ENCODE measurements at regions not wholly inside any gene's neighbourhood (a gene's known extent, or its start where the extent isn't known, plus 50 kb on each side); places are given as distances from the start of the nearest gene placed in this dataset.

DNA sequence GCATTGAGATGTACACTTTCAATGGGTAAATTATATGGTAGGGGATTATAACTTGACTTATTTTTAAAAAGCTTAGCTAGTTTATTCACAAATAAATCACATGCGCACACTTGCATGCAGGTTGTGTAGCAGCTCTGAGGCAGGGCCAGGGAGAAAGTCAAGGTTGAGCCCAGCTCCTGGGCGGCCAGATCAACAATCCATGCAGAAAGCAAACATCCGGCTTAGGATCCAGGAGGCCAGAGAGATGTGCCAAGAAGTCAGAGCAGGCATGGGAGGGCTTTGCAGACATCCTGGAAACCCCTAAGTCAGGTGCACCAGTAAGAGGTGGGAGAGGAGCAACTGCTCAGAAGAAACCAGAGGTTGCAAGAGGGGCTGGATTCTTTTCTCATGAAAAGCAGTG lies 186.5 kb downstream of the AXIN2 start:
- FAIRE-seq: no peak
- no peak for DNase-seq (ENCODE audit: low spot score in 2 of 2)

DNA sequence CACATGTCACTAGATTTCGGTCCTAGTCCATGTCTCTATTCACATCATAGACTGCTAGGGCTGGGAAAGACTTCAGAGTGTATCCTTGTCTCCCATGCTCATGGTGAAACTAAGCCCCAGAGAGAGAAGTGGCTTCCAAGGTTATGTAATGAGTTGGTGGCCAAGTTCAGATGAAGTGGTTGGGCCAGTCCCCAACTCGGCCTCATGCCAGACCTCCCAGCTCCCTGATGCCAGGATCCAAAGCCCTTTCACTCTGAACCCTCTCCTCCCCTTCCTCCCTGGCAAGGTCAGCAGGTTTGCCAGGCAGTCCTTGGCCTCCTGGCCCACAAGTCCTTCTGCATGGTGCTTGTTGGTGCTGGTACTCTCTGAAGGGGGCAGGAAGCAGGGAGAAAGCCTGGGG lies 189.7 kb downstream of the AXIN2 start:
- no peak for FAIRE-seq
- no peak for DNase-seq (ENCODE audit: low spot score in 2 of 2)

GRCh38 chr17:65370669-65371131 lies 190.7 kb downstream of the AXIN2 start:
- FAIRE-seq: no peak

GRCh38 chr17:65368341-65368740 lies 193.1 kb downstream of the AXIN2 start:
- DNase-seq (ENCODE audit: low spot score in 2 of 2): no peak
- no peak for FAIRE-seq

More at GRCh38 chr17:65370669-65371131, 190.7 kb downstream of the AXIN2 start:
- DNase-seq (ENCODE audit: low spot score in 2 of 2): peak in 1 of 2 donors; percentile 25

DNA sequence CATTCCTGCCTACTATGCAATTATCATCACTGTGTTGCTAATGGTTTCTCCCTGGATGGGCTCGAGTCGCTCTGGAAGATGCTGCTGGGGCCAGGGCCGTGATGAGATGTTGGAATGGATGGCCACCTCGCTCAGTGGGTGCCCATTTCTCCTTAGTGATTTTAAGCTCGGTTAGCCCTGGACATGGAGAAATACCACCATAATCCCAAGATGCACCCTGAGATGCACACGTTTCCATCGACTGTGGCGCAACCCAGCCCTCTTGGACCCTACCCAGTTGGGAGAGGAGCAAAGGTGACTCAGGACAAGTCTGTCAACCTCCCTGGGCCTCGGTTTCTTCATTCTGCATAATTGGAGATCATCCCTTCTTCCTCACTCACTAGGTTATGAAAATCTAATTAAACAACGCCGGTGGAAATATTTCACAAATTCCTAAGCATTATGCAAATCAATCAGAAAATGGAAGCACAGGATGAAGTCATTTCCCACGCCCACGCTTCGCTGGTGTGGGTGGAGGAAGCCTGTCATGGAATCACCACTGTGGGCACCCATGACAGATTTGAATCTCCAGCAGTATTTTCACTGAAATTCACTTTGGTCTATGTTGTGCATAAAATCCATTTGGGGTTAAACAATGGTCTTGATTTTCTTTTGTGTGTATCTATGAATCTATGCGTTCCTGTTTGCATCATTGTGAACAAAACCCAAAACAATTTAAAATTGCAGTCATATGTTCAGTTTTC lies 195.2 kb downstream of the AXIN2 start:
- FAIRE-seq: no peak
- DNase-seq (ENCODE audit: low spot score in 2 of 2): no peak

GRCh38 chr17:65365169-65365568 lies 196.3 kb downstream of the AXIN2 start:
- DNase-seq (ENCODE audit: low spot score in 2 of 2): no peak
- FAIRE-seq: no peak

- DNase-seq (ENCODE audit: low spot score in 2 of 2) (no peak), FAIRE-seq (no peak)
Observed at GRCh38 chr17:65364438-65364837, 197.0 kb downstream of the AXIN2 start.

- FAIRE-seq: no peak
- DNase-seq (ENCODE audit: low spot score in 2 of 2): no peak
Observed at GRCh38 chr17:65362826-65363225, 198.6 kb downstream of the AXIN2 start.

DNA sequence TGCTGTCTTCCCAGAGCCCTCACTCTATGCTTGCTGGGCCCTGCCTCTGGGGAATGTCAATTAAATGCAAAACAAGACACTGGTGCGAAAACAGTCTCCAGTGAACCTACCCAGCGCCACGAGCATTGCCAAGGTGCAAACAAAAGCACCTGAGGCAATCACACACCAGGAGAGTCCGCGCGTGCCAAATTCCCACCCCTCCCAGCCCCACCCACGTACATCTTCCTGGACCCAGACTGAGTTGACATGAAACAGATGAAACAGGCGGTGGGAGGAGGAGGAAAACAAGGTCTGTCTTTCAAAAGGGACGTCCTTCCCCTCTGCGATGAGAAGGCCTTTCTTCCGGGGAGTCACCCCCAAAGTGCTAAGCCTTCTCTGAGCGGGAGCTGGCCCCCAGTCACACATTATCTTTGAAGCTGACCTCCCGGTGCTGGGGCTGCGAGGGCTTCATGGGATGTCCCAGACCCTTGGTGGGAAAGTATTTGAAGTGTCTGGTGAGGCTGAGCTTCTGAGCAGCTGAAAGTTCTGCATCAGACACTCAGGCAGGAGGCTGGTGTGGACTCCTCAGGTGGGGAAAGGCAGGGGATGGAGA lies 200.4 kb downstream of the AXIN2 start:
- DNase-seq (ENCODE audit: low spot score in 2 of 2) (no peak), FAIRE-seq (no peak)

DNA sequence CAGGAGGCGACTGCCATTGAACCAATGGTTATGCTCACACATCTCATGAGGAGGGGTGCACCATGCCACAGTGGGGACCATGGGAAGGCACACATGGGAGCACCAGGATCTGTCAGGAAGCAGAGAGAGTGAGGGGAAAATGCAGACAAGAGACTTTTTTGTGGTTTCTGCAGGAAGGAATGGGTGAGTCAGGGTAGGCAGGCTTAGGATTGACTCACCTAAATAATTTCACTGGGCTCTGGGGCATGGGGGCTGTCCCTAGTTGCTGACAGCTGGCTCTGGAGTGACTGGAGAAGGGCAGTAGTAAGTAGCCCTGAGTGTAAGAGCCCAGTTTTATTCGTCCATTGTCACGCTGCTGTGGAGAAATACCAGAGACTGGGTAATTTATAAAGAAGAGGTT lies 202.4 kb downstream of the AXIN2 start:
- DNase-seq (ENCODE audit: low spot score in 2 of 2) (no peak), FAIRE-seq (no peak)

DNA sequence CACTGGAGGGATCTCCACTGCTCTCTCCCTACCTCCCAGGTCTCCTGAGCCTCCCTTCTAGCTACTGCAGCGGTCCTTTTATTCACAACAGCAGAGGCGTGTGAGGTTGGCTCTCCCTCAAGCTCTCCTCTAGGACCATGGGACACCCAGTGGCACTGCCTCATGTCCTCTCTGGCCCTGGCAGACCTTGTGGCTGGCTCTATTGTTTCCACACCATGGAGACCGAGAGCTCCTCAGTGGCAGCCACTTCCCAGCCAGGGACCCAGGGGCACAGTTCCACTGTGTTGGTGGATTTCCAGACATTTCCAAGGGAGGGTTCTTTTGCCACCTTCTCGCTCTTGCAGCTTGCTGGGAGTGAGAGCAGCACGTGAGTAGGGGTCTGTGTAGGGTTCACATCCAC lies 204.9 kb downstream of the AXIN2 start:
- FAIRE-seq (no peak), DNase-seq (ENCODE audit: low spot score in 2 of 2) (no peak)

- FAIRE-seq (no peak), DNase-seq (ENCODE audit: low spot score in 2 of 2) (no peak)
Observed at GRCh38 chr17:65355246-65355645, 206.2 kb downstream of the AXIN2 start.

DNA sequence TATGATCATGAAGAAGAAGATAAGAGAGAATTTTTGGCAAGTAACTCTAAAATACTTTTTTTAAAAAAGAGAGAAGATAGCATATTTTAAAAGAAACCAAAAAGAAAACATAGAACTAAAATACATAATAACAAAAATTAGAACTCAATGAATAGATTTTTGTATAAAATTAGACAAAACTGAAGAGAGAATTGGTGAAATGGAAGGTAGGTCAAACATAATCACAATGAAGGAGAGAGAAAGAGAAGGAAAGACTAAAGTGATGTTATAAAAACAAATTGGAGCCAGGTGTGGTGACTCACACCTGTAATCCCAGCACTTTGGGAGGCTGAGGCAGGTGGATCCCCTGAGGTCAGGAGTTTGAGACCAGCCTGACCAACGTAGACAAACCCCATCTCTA lies 211.5 kb downstream of the AXIN2 start:
- FAIRE-seq (peak; percentile 23), DNase-seq (ENCODE audit: low spot score in 2 of 2) (no peak)

- DNase-seq (ENCODE audit: low spot score in 2 of 2): no peak
- FAIRE-seq: no peak
Observed at GRCh38 chr17:65346166-65346565, 209.0 kb downstream of the RGS9 start.

GRCh38 chr17:65345261-65346005 lies 208.3 kb downstream of the RGS9 start:
- FAIRE-seq: no peak
- DNase-seq (ENCODE audit: low spot score in 2 of 2): no peak

- DNase-seq (ENCODE audit: low spot score in 2 of 2) (no peak), FAIRE-seq (no peak)
Observed at GRCh38 chr17:65340401-65340800, 203.2 kb downstream of the RGS9 start.

- no peak for FAIRE-seq
Observed at GRCh38 chr17:65334406-65334805, 197.2 kb downstream of the RGS9 start.

GRCh38 chr17:65332779-65333178 lies 195.6 kb downstream of the RGS9 start:
- DNase-seq (ENCODE audit: low spot score in 2 of 2) (no peak), FAIRE-seq (no peak)

More at GRCh38 chr17:65334406-65334805, 197.2 kb downstream of the RGS9 start:
- no peak for DNase-seq (ENCODE audit: low spot score in 2 of 2)

DNA sequence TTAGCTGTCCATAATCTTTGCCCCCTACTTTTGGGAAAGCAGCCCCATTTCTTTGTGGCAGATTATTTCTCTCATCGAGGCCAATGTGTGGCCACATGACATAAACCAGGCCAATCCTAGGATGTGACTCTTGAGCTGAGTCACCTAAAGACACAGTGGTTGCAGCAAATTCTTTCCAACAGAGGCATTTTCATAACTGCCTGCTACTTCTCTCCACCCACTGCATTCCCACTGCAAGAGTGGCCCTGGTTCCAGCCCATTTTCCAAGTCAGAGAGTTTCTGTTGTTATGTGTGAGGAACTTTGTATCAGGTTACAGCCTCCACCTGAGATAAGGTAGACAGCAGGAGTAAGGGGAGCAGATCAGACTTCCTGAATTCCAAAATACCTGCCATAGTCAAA lies 195.2 kb downstream of the RGS9 start:
- no peak for FAIRE-seq
- DNase-seq (ENCODE audit: low spot score in 2 of 2): no peak

- DNase-seq (ENCODE audit: low spot score in 2 of 2) (no peak), FAIRE-seq (no peak)
Observed at GRCh38 chr17:65328567-65328966, 191.4 kb downstream of the RGS9 start.

- FAIRE-seq: no peak
Observed at GRCh38 chr17:65324611-65325342, 187.6 kb downstream of the RGS9 start.

More at GRCh38 chr17:65324611-65325342, 187.6 kb downstream of the RGS9 start:
- DNase-seq (ENCODE audit: low spot score in 2 of 2): no peak

Data from frontal cortex (tissue), 3 donors.